ENCODE measurements at regions not wholly inside any gene's neighbourhood (a gene's known extent, or its start where the extent isn't known, plus 50 kb on each side); places are given as distances from the start of the nearest gene placed in this dataset.

GRCh38 chr13:89053418-89053817 is 1382.2 kb downstream of the SLITRK5 start:
- TF ChIP-seq CTCF (IDR thresholded peaks at IDR 0.05 in 2 of 3, conservative IDR thresholded peaks at IDR 0.05 in 1 of 3; ENCODE audit: borderline replicate concordance in 1 of 3, insufficient read depth in 1 of 3, low read depth in 2 of 3, low read length in 2 of 3): no peak
- TF ChIP-seq POLR2A (IDR thresholded peaks at IDR 0.05; ENCODE audit: borderline replicate concordance, extremely low read depth, insufficient read depth, insufficient read length): no peak
- TF ChIP-seq POLR2AphosphoS5 (IDR thresholded peaks at IDR 0.05; ENCODE audit: low read depth, low read length): no peak
- TF ChIP-seq RAD21 (IDR thresholded peaks at IDR 0.05; ENCODE audit: low read depth): no peak
- no peak for TF ChIP-seq SIN3A (IDR thresholded peaks at IDR 0.05; ENCODE audit: low read depth)
- no peak for TF ChIP-seq ZNF274 (IDR thresholded peaks at IDR 0.05; ENCODE audit: low read depth, low read length)
- no peak for TF ChIP-seq ELF1 (IDR thresholded peaks at IDR 0.05; ENCODE audit: borderline replicate concordance, low read depth)
- no peak for TF ChIP-seq EZH2 (IDR thresholded peaks at IDR 0.05)

Measured in HCT116 (cell line).